Mesothelial cell of epicardium (in vitro differentiated cells): ENCODE measurements at regions not wholly inside any gene's neighbourhood (a gene's known extent, or its start where the extent isn't known, plus 50 kb on each side); places are given as distances from the start of the nearest gene placed in this dataset.

Experiments used
- DNase-seq, 2 experiments: peaks; one replicate each; pipeline ENCODE4 v3.0.0; 2021; ENCODE audit warnings: low spot score in 2 of 2; ENCODE audit not compliant: unreplicated experiment in 2 of 2
- H3K27ac Mint-ChIP-seq: 2 replicates; pipeline ENCODE4 v1.8.0; 2021; ENCODE audit warnings: mixed read lengths
- H3K27me3 Mint-ChIP-seq: 2 replicates; pipeline ENCODE4 v1.8.0; 2021; ENCODE audit warnings: low read depth, mixed read lengths
- H3K36me3 Mint-ChIP-seq: 2 replicates; pipeline ENCODE4 v1.8.0; 2021; ENCODE audit warnings: mixed read lengths
- H3K4me1 Mint-ChIP-seq: 2 replicates; pipeline ENCODE4 v1.8.0; 2021; ENCODE audit warnings: mixed read lengths
- H3K4me3 Mint-ChIP-seq: 2 replicates; pipeline ENCODE4 v1.8.0; 2021; ENCODE audit warnings: mild to moderate bottlenecking, moderate library complexity, mixed read lengths
- H3K9me3 Mint-ChIP-seq: 2 replicates; pipeline ENCODE4 v1.8.0; 2021; ENCODE audit warnings: mixed read lengths
- CTCF ChIP-seq: fragments of 200-600 bp; sonication (generic); IDR thresholded peaks from one replicate; pipeline ENCODE4 v1.5.0; 2021; ENCODE audit warnings: antibody characterized with exemption; ENCODE audit not compliant: unreplicated experiment

- peaks cover 9% of the 10 kb centered on the region for H3K9me3 Mint-ChIP-seq
- peaks cover 31% of the 10 kb centered on the region for H3K4me1 Mint-ChIP-seq
- H3K27ac Mint-ChIP-seq = no peak overlapping the region
- H3K27me3 Mint-ChIP-seq = no peaks in the 10 kb centered on the region
- H3K36me3 Mint-ChIP-seq = no peaks in the 10 kb centered on the region
- no peak for DNase-seq
- H3K4me3 Mint-ChIP-seq = no peak overlapping the region
- no peak for TF ChIP-seq CTCF
Measured at GRCh38 chr17:69954241-69954925, 120.6 kb upstream of the KCNJ16 start.

DNA sequence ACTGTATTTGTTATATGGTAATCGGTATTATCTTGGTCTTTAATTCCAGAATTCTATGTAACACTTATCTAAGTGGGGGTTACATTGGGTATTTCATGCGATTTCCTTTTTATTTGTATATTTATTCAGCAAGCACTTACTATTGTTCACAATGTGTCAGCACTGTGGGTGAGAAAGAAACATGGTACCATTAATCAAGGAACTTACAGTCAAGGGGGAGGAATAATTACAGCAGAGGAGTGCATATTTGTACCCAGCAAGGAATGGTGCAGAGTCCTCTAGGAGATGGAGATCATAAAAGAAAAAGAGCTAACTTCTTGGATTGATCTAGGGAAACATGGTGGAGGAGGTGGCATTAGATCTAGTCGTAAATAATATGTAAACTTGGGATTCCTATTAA is 117.0 kb upstream of the KCNJ16 start:
- peaks cover 36% of the 10 kb centered on the region for H3K4me1 Mint-ChIP-seq
- no peaks in the 10 kb centered on the region for H3K36me3 Mint-ChIP-seq
- DNase-seq = no peak
- no peak overlapping the region for H3K4me3 Mint-ChIP-seq
- no peak overlapping the region for H3K27ac Mint-ChIP-seq
- TF ChIP-seq CTCF = no peak
- H3K9me3 Mint-ChIP-seq = no peaks in the 10 kb centered on the region
- H3K27me3 Mint-ChIP-seq = no peaks in the 10 kb centered on the region

DNA sequence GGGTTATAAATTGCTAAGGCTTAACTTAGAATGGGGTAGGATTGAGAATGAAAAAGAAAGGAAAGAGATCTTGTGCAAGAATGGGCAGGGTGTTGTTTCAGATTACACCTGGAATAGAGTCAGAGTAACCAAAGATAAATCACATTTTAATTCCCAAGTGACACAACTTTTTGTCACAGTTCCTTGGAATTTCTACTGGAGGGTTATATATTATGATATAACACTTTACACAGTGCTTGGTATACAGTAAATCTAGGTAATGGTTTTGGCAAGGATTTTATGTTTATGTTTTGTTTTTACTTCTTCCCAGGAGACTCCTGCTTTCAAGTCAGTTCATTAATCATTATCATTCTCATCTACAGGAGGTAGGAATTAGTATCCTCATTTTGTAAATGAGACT is 115.7 kb upstream of the KCNJ16 start:
- Mint-ChIP-seq H3K9me3 (no peaks in the 10 kb centered on the region), H3K27me3 (no peaks in the 10 kb centered on the region), H3K27ac (no peak overlapping the region), H3K4me3 (no peak overlapping the region), H3K4me1 (peaks cover 38% of the 10 kb centered on the region), H3K36me3 (no peaks in the 10 kb centered on the region)
- no peak for DNase-seq
- no peak for TF ChIP-seq CTCF

DNA sequence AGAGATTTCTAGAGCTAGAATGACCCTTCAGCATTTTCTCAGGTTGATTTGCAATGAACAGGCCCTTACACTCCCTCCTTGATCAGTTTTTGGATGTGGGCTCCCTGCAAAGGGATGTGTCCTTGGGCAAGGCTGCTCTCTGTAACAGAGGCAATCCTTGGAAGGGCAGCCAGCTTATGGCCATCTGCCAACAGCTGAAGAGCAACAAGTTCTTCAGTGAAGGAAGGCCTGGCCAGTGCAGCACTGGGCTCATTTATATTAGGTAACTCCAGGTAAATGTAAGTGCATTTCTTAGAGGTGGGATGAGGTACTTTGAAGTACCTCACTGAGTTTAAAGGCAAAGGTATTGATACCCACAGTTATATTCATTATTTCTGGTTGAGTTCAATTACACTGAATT is 114.3 kb upstream of the KCNJ16 start:
- Mint-ChIP-seq H3K9me3 (peaks cover 14% of the 10 kb centered on the region), H3K4me1 (peaks cover 38% of the 10 kb centered on the region), H3K27ac (no peak overlapping the region), H3K36me3 (peaks cover 4% of the 10 kb centered on the region), H3K27me3 (no peaks in the 10 kb centered on the region), H3K4me3 (no peak overlapping the region)
- no peak for DNase-seq
- TF ChIP-seq CTCF = no peak

DNA sequence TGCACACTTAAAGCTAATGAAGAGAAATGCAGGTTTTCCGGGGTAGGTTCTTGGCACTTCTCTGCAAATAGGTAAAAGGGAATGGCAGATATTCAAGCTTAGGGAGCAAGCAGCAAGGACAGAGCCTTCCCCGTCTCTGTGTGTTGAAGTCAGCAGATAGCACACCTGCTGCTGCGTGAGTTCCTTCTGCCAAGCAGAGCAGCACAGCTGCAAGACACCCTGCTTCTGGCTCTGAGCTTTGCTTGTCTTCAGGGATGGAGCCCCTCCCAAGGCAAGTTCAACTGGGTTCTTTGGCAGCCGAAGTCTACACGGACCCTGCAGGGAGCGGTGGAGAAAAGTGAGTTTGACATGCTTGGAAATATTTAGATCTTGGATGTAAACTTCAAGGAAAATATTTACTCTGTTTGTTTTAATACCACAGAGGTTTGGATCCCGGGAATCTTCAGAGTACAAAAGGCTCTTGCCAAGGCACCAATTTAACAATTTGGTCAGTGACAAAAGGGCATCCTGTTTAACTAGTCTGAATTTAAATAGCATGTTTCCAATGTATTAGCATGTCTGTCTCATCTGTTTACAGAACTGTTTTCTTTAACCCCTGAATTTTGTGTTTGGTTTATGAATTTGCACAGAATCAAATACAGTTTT is 113.4 kb upstream of the KCNJ16 start:
- Mint-ChIP-seq H3K36me3 (peaks cover 4% of the 10 kb centered on the region), H3K9me3 (peaks cover 20% of the 10 kb centered on the region), H3K27me3 (no peaks in the 10 kb centered on the region), H3K4me1 (peaks cover 38% of the 10 kb centered on the region), H3K27ac (no peak overlapping the region), H3K4me3 (no peak overlapping the region)
- peak in 1 of 2 experiments; percentile 38 for DNase-seq
- TF ChIP-seq CTCF = no peak
